Breast epithelium (tissue), 3 donors: ENCODE measurements at regions not wholly inside any gene's neighbourhood (a gene's known extent, or its start where the extent isn't known, plus 50 kb on each side); places are given as distances from the start of the nearest gene placed in this dataset.

ENCODE experiments used
- CTCF ChIP-seq, 3 donors: fragments of 450-650 bp; IDR thresholded peaks; one replicate each; pipeline ENCODE4 v1.5.1; 2016 to 2017; ENCODE audit warnings: antibody characterized with exemption in 3 of 3, mild to moderate bottlenecking in 3 of 3, moderate library complexity in 3 of 3
- POLR2A ChIP-seq: fragments of 450-650 bp; IDR thresholded peaks from one replicate; pipeline ENCODE4 v1.6.1; 2016; ENCODE audit warnings: antibody characterized with exemption, mild to moderate bottlenecking, moderate library complexity

DNA sequence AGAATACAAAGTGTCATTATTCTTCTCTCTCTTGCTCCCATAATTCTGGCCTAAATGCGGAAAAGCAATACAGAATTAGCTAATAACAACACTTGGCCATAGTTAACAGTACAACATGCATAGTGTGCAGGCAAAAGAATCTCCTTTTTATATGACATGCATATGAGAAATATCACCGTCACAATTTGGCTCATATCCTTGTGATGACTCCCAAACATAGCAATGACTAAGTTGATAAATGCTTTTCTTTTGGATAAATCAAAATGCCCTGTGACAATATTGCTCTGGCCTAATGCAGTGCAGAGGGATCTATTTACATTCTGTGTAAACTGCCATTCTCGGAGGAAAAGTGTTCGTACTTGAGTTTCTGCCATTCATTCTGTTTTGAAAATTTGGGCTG is 121.9 kb upstream of the GHR start:
- TF ChIP-seq CTCF (IDR thresholded peaks at IDR 0.05) (no peak), POLR2A (no peak)
